Activated naive CD8-positive, alpha-beta T cell treated with anti-CD3 and anti-CD28 coated beads, Interleukin-2, amount 50 U/mL, for 24 hours (primary cell): ENCODE measurements at regions not wholly inside any gene's neighbourhood (a gene's known extent, or its start where the extent isn't known, plus 50 kb on each side); places are given as distances from the start of the nearest gene placed in this dataset.

Experiments used
- ATAC-seq: fragments of 150-1000 bp; cut with Tn5 transposase; one replicate; pipeline ENCODE4 v1.10.0; 2021
- DNase-seq: peaks from one replicate; pipeline ENCODE4 v3.0.0; 2021
- H3K27ac Mint-ChIP-seq: one replicate; pipeline ENCODE4 v1.8.0; 2021; ENCODE audit warnings: mild to moderate bottlenecking, mixed read lengths
- H3K27me3 Mint-ChIP-seq: one replicate; pipeline ENCODE4 v1.8.0; 2021; ENCODE audit warnings: mixed read lengths
- H3K36me3 Mint-ChIP-seq: one replicate; pipeline ENCODE4 v1.8.0; 2021; ENCODE audit warnings: low read depth, mixed read lengths
- H3K4me1 Mint-ChIP-seq: one replicate; pipeline ENCODE4 v1.8.0; 2021; ENCODE audit warnings: mixed read lengths
- H3K4me3 Mint-ChIP-seq: one replicate; pipeline ENCODE4 v1.8.0; 2021; ENCODE audit warnings: mild to moderate bottlenecking, moderate library complexity, mixed read lengths
- H3K9me3 Mint-ChIP-seq: one replicate; pipeline ENCODE4 v1.8.0; 2021; ENCODE audit warnings: mixed read lengths

- Mint-ChIP-seq H3K27ac (no peak overlapping the region), H3K36me3 (no peaks in the 10 kb centered on the region), H3K27me3 (no peaks in the 10 kb centered on the region), H3K4me3 (no peak overlapping the region), H3K4me1 (no peaks in the 10 kb centered on the region), H3K9me3 (no peaks in the 10 kb centered on the region)
- ATAC-seq = no peak
- no peak for DNase-seq
Observed at GRCh38 chr14:47744155-47744554, 68.8 kb upstream of the MDGA2 start.

GRCh38 chr14:47739541-47739940, 64.1 kb upstream of the MDGA2 start:
- H3K36me3 Mint-ChIP-seq = no peaks in the 10 kb centered on the region
- DNase-seq (no peak), ATAC-seq (no peak)
- no peaks in the 10 kb centered on the region for H3K9me3 Mint-ChIP-seq
- no peak overlapping the region for H3K4me3 Mint-ChIP-seq
- H3K27me3 Mint-ChIP-seq = no peaks in the 10 kb centered on the region
- H3K27ac Mint-ChIP-seq = no peak overlapping the region
- H3K4me1 Mint-ChIP-seq = no peaks in the 10 kb centered on the region

- H3K4me3 Mint-ChIP-seq = no peak overlapping the region
- no peaks in the 10 kb centered on the region for H3K4me1 Mint-ChIP-seq
- no peaks in the 10 kb centered on the region for H3K9me3 Mint-ChIP-seq
- H3K27ac Mint-ChIP-seq = no peak overlapping the region
- H3K36me3 Mint-ChIP-seq = no peaks in the 10 kb centered on the region
- no peaks in the 10 kb centered on the region for H3K27me3 Mint-ChIP-seq
- no peak for ATAC-seq
- no peak for DNase-seq
Observed at GRCh38 chr14:47730296-47730695, 54.9 kb upstream of the MDGA2 start.
